HG03097 (cell line): ENCODE measurements at regions not wholly inside any gene's neighbourhood (a gene's known extent, or its start where the extent isn't known, plus 50 kb on each side); places are given as distances from the start of the nearest gene placed in this dataset.

Experiments
- ATAC-seq: cut with Tn5 transposase; IDR thresholded peaks from one replicate; pipeline ENCODE4 v1.9.1; 2021; ENCODE audit not compliant: unreplicated experiment, low FRiP score

GRCh38 chr21:18191139-18191538 is 53.5 kb upstream of the CHODL start:
- ATAC-seq: no peak

- ATAC-seq: no peak
These were observed 66.1 kb upstream of the CHODL start for GRCh38 chr21:18178509-18178908.

- ATAC-seq: no peak
These were observed 70.3 kb upstream of the CHODL start for GRCh38 chr21:18174370-18174769.

GRCh38 chr21:18170829-18171228 is 73.8 kb upstream of the CHODL start:
- no peak for ATAC-seq

- ATAC-seq: no peak
These were observed 74.4 kb upstream of the CHODL start for GRCh38 chr21:18170221-18170620.

- no peak for ATAC-seq
These were observed 76.5 kb upstream of the CHODL start for GRCh38 chr21:18168108-18168507.

- ATAC-seq: no peak
These were observed 79.7 kb upstream of the CHODL start for GRCh38 chr21:18164933-18165332.

GRCh38 chr21:18164483-18164882 is 80.2 kb upstream of the CHODL start:
- no peak for ATAC-seq

- no peak for ATAC-seq
These were observed 80.7 kb upstream of the CHODL start for GRCh38 chr21:18163956-18164355.

GRCh38 chr21:18161841-18162240 is 82.8 kb upstream of the CHODL start:
- no peak for ATAC-seq

GRCh38 chr21:18157406-18157805 is 87.2 kb upstream of the CHODL start:
- ATAC-seq: no peak

- ATAC-seq: no peak
These were observed 89.0 kb upstream of the CHODL start for GRCh38 chr21:18155508-18156193.

GRCh38 chr21:18153063-18153462 is 91.6 kb upstream of the CHODL start:
- ATAC-seq: no peak

GRCh38 chr21:18152371-18152770 is 92.3 kb upstream of the CHODL start:
- ATAC-seq: no peak

GRCh38 chr21:18151046-18151445 is 93.6 kb upstream of the CHODL start:
- no peak for ATAC-seq

GRCh38 chr21:18148401-18148800 is 96.2 kb upstream of the CHODL start:
- ATAC-seq: no peak

- no peak for ATAC-seq
These were observed 97.0 kb upstream of the CHODL start for GRCh38 chr21:18147678-18148077.

- no peak for ATAC-seq
These were observed 97.8 kb upstream of the CHODL start for GRCh38 chr21:18146820-18147219.

- no peak for ATAC-seq
These were observed 100.3 kb upstream of the CHODL start for GRCh38 chr21:18144339-18144738.

- no peak for ATAC-seq
These were observed 102.0 kb upstream of the CHODL start for GRCh38 chr21:18142655-18143054.

- no peak for ATAC-seq
These were observed 106.1 kb upstream of the CHODL start for GRCh38 chr21:18138507-18138906.

- no peak for ATAC-seq
These were observed 115.1 kb upstream of the CHODL start for GRCh38 chr21:18129526-18129925.

GRCh38 chr21:18118566-18118965 is 126.1 kb upstream of the CHODL start:
- ATAC-seq: no peak
